ENCODE measurements at regions not wholly inside any gene's neighbourhood (a gene's known extent, or its start where the extent isn't known, plus 50 kb on each side); places are given as distances from the start of the nearest gene placed in this dataset.

- Histone ChIP-seq H3K9me2 (replicated peaks; ENCODE audit: low read depth, low read length) (no peaks in the 10 kb centered on the region), H3K4me2 (ENCODE audit: low read depth, low read length, poor library complexity, severe bottlenecking) (no peak overlapping the region), H3K9me3 (ENCODE audit: insufficient read depth, low read depth, low read length) (no peaks in the 10 kb centered on the region), H4K20me1 (ENCODE audit: insufficient read depth, low read length, poor library complexity, severe bottlenecking) (no peaks in the 10 kb centered on the region), H3K4me3 (ENCODE audit: low read length, poor library complexity, severe bottlenecking) (no peak overlapping the region), H3K79me2 (ENCODE audit: insufficient read depth, low read length) (no peaks in the 10 kb centered on the region), H3K27me3 (ENCODE audit: insufficient read depth, low read length, poor library complexity, severe bottlenecking) (no peaks in the 10 kb centered on the region), H3K36me3 (ENCODE audit: insufficient read depth, low read length) (no peaks in the 10 kb centered on the region), H3K4me1 (ENCODE audit: insufficient read depth, low read length, poor library complexity, severe bottlenecking) (no peaks in the 10 kb centered on the region), H3F3A (ENCODE audit: low read depth) (no peaks in the 10 kb centered on the region), H3K9ac (ENCODE audit: low read depth, low read length, poor library complexity, severe bottlenecking) (no peak overlapping the region), H2AFZ (ENCODE audit: low read length) (no peak overlapping the region)
- no peak for TF ChIP-seq EZH2phosphoT487 (IDR thresholded peaks at IDR 0.05; ENCODE audit: borderline replicate concordance)
- TF ChIP-seq CTCF (conservative IDR thresholded peaks at IDR 0.05; ENCODE audit: low read length), result no peak
Observed at GRCh38 chr4:31290836-31291235, 570.7 kb downstream of the PCDH7 start.

- Histone ChIP-seq H3K4me1 (ENCODE audit: insufficient read depth, low read length, poor library complexity, severe bottlenecking) (no peaks in the 10 kb centered on the region), H3K9ac (ENCODE audit: low read depth, low read length, poor library complexity, severe bottlenecking) (no peak overlapping the region), H4K20me1 (ENCODE audit: insufficient read depth, low read length, poor library complexity, severe bottlenecking) (no peaks in the 10 kb centered on the region), H3K79me2 (ENCODE audit: insufficient read depth, low read length) (no peaks in the 10 kb centered on the region), H3K9me3 (ENCODE audit: insufficient read depth, low read depth, low read length) (no peaks in the 10 kb centered on the region), H3K36me3 (ENCODE audit: insufficient read depth, low read length) (no peaks in the 10 kb centered on the region), H2AFZ (ENCODE audit: low read length) (no peak overlapping the region), H3K9me2 (replicated peaks; ENCODE audit: low read depth, low read length) (no peaks in the 10 kb centered on the region), H3F3A (ENCODE audit: low read depth) (no peaks in the 10 kb centered on the region), H3K4me3 (ENCODE audit: low read length, poor library complexity, severe bottlenecking) (no peak overlapping the region), H3K4me2 (ENCODE audit: low read depth, low read length, poor library complexity, severe bottlenecking) (no peak overlapping the region), H3K27me3 (ENCODE audit: insufficient read depth, low read length, poor library complexity, severe bottlenecking) (no peaks in the 10 kb centered on the region)
- TF ChIP-seq EZH2phosphoT487 (IDR thresholded peaks at IDR 0.05; ENCODE audit: borderline replicate concordance) (no peak), CTCF (conservative IDR thresholded peaks at IDR 0.05; ENCODE audit: low read length) (no peak)
Observed at GRCh38 chr4:31291238-31291637, 571.1 kb downstream of the PCDH7 start.

GRCh38 chr4:31294655-31295480 lies 574.7 kb downstream of the PCDH7 start:
- Histone ChIP-seq H4K20me1 (ENCODE audit: insufficient read depth, low read length, poor library complexity, severe bottlenecking) (no peaks in the 10 kb centered on the region), H3K27me3 (ENCODE audit: insufficient read depth, low read length, poor library complexity, severe bottlenecking) (no peaks in the 10 kb centered on the region), H3K4me2 (ENCODE audit: low read depth, low read length, poor library complexity, severe bottlenecking) (no peak overlapping the region), H3K9me3 (ENCODE audit: insufficient read depth, low read depth, low read length) (no peaks in the 10 kb centered on the region), H3K36me3 (ENCODE audit: insufficient read depth, low read length) (no peaks in the 10 kb centered on the region), H3K4me3 (ENCODE audit: low read length, poor library complexity, severe bottlenecking) (no peak overlapping the region), H3K9me2 (replicated peaks; ENCODE audit: low read depth, low read length) (no peaks in the 10 kb centered on the region), H3K9ac (ENCODE audit: low read depth, low read length, poor library complexity, severe bottlenecking) (no peak overlapping the region), H3K4me1 (ENCODE audit: insufficient read depth, low read length, poor library complexity, severe bottlenecking) (no peaks in the 10 kb centered on the region), H2AFZ (ENCODE audit: low read length) (no peak overlapping the region), H3K79me2 (ENCODE audit: insufficient read depth, low read length) (no peaks in the 10 kb centered on the region), H3F3A (ENCODE audit: low read depth) (no peaks in the 10 kb centered on the region)
- no peak for TF ChIP-seq CTCF (conservative IDR thresholded peaks at IDR 0.05; ENCODE audit: low read length)
- TF ChIP-seq EZH2phosphoT487 (IDR thresholded peaks at IDR 0.05; ENCODE audit: borderline replicate concordance), result no peak

Data from Loucy (cell line).